GM23248 (cell line): ENCODE measurements at regions not wholly inside any gene's neighbourhood (a gene's known extent, or its start where the extent isn't known, plus 50 kb on each side); places are given as distances from the start of the nearest gene placed in this dataset.
"Not testable (repeated sequence)": the region's sequence is repeated elsewhere in the genome, so short reads cannot be mapped to it uniquely, and the experiment has no call there.

ENCODE experiments used
- EZH2 ChIP-seq: fragments of 200-600 bp; sonication (generic); IDR thresholded peaks from 2 replicates; pipeline ENCODE4 v1.6.1; 2018; ENCODE audit warnings: antibody characterized with exemption, mild to moderate bottlenecking; ENCODE audit not compliant: insufficient read depth, poor library complexity, severe bottlenecking
- EZH2phosphoT487 ChIP-seq: fragments of 200-600 bp; sonication (generic); IDR thresholded peaks from 2 replicates; pipeline ENCODE4 v1.6.1; 2018; ENCODE audit warnings: antibody characterized with exemption, moderate library complexity, mild to moderate bottlenecking, low read depth; ENCODE audit not compliant: insufficient read depth

DNA sequence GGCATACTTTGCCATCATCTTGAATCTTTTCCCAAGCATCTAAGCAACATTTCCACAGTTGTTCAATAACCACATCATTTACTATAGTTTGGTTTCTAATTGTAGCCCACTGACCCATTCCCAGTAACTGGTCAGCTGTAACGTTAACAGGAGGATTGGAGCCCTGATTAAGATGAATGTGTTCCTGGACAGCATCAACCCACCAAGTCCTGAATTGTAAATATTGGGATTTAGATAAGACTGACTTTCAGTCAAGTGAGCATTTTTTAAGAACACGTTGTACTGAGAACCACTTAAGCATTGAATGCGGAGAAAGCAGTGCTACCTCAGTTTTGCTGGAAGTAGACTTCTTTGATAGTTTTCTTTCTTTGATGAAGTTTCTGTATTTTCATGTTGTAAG, 53.3 kb upstream of the ARL4D start:
- TF ChIP-seq EZH2, EZH2phosphoT487: not testable (repeated sequence)
